MV-4-11 (cell line): ENCODE measurements at regions not wholly inside any gene's neighbourhood (a gene's known extent, or its start where the extent isn't known, plus 50 kb on each side); places are given as distances from the start of the nearest gene placed in this dataset.
"Not testable (repeated sequence)": the region's sequence is repeated elsewhere in the genome, so short reads cannot be mapped to it uniquely, and the experiment has no call there.

Experiments
- DNase-seq: peaks from one replicate; lab custom pipeline; 2025; lab: John Stamatoyannopoulos, UW

- DNase-seq: no peak
These were observed 57.9 kb downstream of the HINT1 start for GRCh38 chr5:131107128-131107527.

GRCh38 chr5:131104169-131104808 lies 60.8 kb downstream of the HINT1 start:
- DNase-seq: peak; percentile 96

GRCh38 chr5:131096774-131097710 lies 68.0 kb downstream of the HINT1 start:
- no peak for DNase-seq

DNA sequence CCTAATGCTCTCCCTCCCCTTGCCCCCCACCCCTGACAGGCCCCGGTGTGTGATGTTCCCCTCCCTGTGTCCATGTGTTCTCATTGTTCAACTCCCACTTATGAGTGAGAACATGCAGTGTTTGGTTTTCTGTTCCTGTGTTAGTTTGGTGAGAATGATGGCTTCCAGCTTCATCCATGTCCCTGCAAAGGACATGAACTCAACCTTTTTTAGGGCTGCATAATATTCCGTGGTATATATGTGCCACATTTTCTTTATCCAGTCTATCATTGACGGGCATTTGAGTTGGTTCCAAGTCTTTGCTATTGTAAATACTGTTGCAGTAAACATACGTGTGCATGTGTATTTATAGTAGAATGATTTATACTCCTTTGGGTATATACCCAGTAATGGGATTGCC lies 69.5 kb downstream of the HINT1 start:
- DNase-seq: not testable (repeated sequence)

GRCh38 chr5:131084436-131084835 lies 80.6 kb downstream of the HINT1 start:
- DNase-seq: peak; percentile 72

DNA sequence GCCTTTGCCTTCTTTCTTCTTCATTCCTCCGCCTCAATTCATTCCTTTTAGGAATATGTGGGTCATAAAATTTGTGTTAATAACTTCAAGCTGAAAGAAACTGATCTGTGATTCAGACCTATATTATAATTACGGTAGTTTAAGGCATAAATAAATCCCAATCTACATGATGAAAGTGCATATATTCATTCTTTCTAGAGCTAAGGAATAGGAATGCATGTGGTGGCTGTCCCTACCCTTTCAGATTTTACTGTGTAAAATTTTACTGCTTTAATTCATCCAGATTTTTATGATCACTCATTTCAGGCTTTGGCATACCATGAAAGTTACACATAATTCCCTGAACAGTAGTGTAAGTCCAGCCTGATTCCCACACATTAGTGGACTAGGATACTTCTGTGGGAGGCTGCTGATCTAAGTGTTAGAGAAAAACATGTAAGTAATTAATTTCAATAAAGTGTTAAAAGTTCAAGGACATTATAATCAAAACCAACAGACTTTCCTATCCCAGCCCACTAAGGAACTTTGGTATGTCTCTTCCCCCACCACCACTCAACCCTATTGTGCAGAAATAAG lies 83.1 kb downstream of the HINT1 start:
- DNase-seq: no peak

DNA sequence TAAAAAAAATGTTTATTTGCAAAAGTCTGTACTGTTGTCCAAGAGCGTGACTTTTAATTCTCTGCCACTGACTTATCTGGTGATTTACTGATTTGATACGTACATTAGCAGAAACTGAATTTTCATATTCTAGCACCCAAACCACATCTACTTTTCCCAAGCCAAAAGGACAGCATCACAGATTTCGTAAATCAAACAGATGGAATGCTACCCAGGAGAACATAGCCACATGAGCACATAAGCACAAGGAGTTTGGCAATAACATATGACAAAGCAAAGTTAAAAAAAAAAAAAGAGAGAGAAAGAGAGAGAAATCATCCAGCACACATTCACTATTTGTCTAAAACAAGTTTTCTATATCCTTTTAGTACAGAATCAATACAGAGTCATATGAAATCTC lies 83.7 kb downstream of the HINT1 start:
- DNase-seq: peak; percentile 53

GRCh38 chr5:131079232-131079631 lies 85.8 kb downstream of the HINT1 start:
- no peak for DNase-seq

DNA sequence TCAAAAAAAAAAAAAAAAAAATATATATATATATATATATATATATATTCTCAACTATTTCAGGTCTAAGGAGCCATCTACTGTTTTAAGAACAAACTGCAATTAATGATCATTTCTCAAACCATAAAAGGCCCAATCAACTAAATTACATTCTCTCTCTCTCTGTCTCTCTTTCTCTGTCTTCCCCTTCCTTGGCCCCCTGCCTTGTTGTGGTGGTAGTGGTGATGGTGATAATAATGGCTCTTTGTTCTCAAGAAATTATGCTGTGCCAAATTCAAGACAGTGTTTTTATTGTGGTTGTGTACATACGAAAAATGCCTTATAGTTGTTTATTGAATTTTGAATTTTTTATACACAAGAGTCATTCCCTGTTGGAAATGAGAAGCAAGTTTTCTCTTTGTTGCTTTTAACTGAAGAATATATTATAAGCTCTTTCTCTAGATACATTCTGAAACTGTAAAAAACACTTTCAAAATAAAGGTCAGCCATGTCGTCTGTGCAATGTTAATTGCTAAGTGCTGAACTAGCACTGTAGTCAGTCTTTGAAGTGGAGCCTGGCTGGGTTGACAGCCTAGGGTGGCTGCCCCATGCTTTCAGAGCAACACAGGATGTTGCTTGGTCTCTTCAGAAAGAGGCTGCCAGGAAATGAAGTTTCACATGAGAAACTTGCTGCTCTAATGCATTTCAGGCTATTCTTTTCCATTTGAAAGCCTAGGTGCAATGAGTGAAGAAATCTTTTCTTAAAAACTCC lies 96.0 kb downstream of the HINT1 start:
- no peak for DNase-seq

- no peak for DNase-seq
These were observed 97.0 kb downstream of the HINT1 start for GRCh38 chr5:131068076-131068475.

- peak; percentile 91 for DNase-seq
These were observed 97.4 kb downstream of the HINT1 start for GRCh38 chr5:131067636-131068035.

DNA sequence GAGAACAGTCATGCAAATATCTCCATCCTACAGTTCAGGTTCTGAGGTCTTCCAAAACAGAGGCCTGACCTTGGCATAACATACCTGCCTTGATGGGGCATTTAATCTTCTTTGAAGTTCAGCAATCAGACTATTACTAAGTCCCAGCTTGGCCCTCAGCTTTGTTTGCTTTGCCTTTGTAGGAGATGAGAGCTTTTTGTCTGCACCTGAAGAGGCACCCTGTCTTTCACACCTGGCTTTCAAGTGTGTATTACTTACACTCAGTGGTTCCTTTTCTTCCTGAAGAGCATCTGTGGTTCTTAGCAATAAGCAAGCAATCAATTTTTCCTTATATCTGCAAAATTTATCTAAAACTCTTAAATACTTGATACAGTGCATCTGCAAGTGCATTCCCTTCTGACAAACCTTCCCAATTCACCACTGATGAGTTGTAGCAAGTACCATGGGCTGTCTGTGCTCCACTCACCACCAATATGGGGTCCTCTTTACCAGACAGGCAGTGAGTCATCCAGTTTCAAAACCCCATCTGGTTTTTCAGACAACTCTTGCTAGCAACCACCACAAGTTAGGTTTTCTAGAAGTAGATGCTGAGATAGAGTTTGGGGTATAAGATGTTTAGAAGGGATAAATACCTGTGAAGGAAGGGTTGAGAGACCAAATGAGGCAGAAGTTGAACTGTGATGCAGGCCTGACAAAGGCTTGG lies 100.2 kb downstream of the HINT1 start:
- DNase-seq: peak; percentile 84

DNA sequence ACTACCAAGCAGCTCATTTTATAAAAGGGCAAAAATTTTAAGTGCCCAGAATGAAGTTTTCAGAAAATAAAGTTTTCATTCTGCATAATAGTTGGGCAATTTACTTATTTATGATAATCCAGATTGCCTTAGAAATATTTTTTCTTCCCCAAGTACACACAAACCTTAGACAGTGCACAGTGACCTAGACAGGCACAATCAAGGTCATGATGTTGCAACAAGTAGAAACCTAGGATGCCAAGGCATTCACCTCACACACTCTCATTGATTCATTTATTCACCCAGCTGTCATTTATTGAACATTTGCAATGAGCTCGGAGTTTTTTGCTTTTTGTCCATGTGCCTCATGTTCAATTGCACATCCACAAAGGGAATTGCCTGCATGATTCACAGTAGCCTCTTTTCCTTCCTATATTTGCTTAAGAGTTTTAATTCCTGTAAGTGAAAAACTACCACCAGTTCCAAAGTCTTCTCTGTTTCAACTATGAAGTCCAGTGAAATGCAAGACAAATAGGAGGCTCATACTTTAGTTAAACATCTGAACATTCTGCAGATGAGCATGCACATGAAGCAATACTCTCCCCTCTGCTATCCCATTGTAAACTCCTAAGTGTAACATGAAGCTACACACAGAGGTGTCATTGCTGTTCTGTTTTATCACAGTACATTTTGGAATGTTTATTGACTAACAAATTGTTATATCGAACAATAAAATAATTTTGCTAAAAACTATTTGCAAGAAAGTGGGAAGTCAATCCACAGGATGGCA lies 122.9 kb downstream of the HINT1 start:
- DNase-seq: no peak

GRCh38 chr5:131023498-131023865 lies 141.6 kb downstream of the HINT1 start:
- DNase-seq: no peak

DNA sequence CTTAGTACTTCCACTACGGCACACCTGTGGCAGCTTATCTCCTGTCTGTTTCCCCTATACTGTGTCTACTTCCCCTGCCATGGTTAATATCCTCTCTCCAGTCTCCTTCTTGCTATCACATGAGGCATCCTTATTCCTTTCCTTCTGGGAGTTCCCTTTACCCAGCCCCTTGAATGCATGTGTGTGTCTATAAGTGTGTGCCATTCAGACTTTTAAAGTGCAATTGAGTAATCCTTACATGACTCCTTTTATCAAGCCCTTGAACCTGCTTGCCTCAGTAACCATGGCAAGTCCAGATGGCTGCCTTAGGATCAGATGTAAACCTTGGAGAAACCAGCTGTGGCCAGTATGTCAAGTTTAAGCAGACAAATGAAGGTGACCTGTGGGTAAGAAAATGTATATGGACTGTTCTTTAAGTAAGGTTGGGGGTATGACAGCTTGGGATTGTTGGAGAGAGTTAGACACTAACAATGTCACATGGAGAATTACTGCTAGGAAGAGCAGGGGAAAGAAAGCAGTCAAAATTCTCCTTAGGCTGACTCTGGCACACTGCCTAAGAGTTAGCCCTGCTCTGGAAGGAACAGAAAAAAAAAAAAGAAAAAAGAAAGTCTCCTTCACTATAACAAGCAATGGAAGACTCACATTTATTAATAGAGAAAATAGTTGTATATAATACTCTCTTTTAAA lies 142.1 kb downstream of the HINT1 start:
- DNase-seq: no peak

GRCh38 chr5:131021646-131022045 lies 143.4 kb downstream of the HINT1 start:
- peak; percentile 29 for DNase-seq

GRCh38 chr5:131019601-131020315 lies 145.3 kb downstream of the HINT1 start:
- peak; percentile 1 for DNase-seq

DNA sequence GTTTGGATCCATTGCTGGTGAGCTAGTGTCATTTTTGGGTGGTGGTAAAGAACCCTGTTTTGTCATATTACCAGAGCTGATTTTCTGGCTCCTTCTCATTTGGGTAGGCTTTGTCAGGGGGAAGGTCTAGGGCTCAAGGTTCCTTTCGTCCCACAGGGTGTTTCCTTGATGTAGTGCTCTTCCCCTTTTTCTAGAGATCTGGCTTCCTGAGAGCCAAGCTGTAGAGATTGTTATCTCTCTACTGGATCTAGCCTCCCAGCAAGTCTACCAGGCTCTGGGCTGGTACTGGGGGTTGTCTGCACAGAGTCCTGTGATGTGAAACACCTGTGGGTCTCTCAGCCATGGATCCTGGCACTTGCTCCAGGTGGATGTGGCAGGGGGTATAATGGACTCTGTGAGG lies 145.9 kb downstream of the HINT1 start:
- DNase-seq: no peak

- no peak for DNase-seq
These were observed 156.7 kb downstream of the HINT1 start for GRCh38 chr5:131008329-131008728.
